ENCODE measurements at regions not wholly inside any gene's neighbourhood (a gene's known extent, or its start where the extent isn't known, plus 50 kb on each side); places are given as distances from the start of the nearest gene placed in this dataset.
"Not testable (repeated sequence)": the region's sequence is repeated elsewhere in the genome, so short reads cannot be mapped to it uniquely, and the experiment has no call there.

GRCh38 chrX:39050427-39050826, 249.2 kb downstream of the MID1IP1 start:
- DNase-seq, result no peak

- no peak for DNase-seq
Observed at GRCh38 chrX:39052751-39053150, 251.5 kb downstream of the MID1IP1 start.

GRCh38 chrX:39058724-39059123, 257.5 kb downstream of the MID1IP1 start:
- DNase-seq, result no peak

DNA sequence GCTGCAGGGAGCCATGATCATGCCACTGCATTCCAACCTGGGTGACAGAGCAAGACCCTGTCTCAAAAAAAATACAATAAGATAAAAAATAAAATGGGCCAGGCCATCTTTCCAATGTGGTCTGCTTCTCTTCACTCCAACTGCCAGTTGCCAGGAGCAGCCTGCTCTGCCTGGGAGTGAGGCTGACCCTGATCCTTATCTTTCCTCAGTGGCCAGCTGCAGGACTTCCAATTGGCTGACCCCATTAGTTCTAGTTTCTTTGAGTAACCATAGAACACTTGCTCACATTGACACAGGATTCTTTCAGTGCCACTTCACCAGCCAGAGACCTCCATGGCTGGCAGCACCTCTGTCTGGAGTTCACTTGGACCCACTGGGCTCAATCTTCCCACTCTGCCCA, 258.6 kb downstream of the MID1IP1 start:
- DNase-seq, result no peak

- DNase-seq, result no peak
Observed at GRCh38 chrX:39063037-39063436, 261.8 kb downstream of the MID1IP1 start.

GRCh38 chrX:39063702-39064101, 262.4 kb downstream of the MID1IP1 start:
- no peak for DNase-seq

DNA sequence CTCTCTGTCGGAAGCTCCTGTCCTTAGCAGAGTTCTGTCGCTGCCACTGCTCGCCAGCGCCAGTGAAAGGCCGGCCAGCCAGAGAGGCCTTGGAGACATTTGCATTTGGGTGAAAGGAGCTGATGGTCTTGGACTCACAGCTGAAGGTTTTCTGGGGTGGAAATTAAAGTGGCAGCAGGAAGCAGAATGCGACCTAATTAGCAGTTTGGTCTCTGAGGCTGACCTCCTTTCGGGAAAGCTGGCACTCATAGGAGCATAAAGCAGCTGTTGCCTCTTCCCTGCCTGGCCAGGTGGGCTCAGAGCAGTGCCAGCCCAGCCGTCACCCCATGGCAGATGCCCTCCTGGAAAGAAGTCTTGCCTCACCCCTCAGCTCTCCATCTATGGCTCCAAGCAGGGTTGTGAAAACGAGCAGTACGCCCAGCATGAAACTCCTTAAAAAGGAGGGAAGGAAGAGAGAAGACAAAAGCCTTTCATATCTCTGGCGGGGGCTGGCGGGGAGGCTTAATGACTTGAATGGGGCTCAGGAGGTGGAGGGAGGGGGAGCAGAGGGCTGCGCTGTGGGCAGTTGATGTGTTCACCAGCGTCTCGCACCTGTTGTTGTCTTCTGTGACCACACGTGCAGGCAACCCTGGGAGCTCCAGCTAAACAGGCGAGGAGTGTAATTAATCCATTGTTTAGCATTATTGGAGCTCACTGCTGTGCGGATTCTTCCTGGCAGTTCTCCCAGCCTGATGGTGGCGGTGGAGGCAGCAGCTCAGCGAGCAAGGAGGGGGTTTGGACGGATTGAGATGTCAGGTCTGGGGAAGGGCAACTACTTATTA, 264.0 kb downstream of the MID1IP1 start:
- peak; percentile 56 for DNase-seq

DNA sequence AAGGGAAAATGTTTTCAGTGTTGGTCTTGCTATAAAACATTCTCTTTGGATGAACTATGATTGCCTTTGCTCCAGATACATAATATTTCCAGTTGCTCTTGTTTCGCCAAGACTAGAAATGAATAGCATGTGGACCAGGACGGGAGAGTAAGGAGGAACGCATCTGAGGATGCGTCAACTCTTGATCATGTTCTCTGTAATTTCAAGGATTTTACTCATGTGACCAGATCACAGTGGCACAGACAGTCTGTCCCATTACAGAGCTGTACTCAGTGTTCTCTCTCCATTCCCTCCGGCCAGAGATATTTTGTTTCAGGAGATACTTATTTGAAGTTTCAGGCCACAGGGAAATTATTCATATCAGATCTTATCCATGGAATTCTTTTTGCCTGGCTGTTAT, 266.6 kb downstream of the MID1IP1 start:
- DNase-seq, result no peak

DNA sequence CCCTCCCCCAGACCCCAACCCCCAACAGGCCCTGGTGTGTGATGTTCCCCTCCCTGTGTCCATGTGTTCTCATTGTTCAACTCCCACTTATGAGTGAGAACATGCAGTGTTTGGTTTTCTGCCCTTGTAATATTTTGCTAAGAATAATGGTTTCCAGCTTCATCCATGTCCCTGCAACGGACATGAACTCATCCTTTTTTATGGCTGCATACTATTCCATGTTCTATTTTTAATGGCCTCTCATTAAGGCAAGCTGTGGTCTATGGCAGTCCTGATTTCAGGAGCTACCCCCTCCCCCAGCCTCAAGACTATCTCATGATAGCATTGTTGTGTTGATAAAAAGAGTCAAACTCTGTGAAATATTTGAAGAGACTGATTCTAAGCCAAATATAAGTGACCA, 267.4 kb downstream of the MID1IP1 start:
- DNase-seq, result not testable (repeated sequence)

DNA sequence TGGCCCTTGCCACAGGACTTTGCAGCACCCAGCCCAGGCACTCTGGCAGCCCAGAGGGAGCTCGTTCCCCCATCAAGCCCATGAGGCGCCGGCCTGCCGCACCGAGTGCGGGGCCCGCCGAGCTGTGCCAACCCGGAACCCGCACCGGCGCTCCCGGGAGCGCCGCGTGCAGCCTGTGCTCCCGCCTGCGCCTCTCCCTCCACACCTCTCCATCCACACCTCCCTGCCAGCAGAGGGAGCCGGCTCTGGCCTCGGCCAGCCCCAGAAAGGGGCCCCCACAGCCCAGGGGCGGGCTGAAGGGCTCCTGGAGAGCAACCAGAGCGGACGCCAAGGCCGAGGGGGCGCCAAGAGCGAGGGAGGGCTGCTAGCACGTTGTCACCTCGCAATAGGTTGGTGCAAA, 268.8 kb downstream of the MID1IP1 start:
- no peak for DNase-seq

DNA sequence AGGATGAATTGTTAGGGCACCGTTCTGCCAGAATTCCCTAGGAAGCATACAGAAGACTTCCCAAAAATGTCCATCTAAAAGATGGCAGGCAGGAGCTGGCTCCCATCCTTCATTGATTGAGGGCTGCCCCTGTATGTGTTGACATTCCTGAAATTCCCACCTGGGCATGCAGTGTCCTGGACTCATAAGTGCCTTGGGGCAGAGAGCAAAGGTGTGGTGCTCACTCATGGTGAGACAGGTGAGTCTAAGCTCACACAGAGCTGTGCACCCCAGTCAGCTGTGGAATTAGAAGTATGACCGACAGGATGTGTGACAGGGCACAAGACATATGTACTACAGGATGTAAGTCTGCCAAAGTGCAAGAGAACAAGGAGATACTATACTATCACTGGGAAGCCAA, 271.9 kb downstream of the MID1IP1 start:
- no peak for DNase-seq

- no peak for DNase-seq
Observed at GRCh38 chrX:39096599-39096998, 295.3 kb downstream of the MID1IP1 start.

DNA sequence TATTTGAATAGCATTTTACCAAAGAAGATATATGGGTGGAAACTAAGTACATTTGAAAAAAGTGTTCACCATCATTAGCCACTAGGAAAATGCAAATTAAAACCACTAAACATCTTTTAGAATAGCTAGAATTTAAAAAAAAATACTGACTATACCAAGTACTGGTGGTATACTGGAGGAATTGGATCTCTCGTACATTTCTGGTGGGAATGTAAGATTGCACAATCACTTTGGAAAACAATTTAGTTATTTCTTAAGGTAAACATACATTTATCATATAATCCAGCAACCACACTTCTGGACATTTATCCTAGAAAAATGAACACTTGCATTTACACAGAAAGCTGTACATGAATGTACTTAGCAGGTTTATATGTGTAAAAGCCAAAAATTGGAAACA, 303.5 kb downstream of the MID1IP1 start:
- DNase-seq, result no peak

- no peak for DNase-seq
Observed at GRCh38 chrX:39112143-39112542, 310.9 kb downstream of the MID1IP1 start.

DNA sequence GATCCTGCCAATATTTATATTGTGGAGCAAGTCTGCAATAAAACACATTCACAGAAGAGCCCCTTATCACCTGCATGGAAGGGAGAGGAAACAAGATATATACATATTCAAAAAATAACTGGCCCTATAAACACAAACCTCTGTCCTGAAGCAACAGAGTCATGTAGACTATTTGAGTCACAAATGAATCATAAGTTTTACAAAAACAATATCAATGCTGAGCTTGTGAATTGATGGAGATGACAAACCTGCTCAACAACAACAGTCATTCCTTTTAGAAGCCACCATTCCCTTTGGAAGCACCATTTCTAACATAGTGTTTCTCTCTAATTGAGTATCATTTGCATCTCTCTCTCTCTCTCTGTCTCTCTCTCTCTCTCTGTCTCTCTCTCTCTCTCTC, 313.9 kb downstream of the MID1IP1 start:
- DNase-seq, result no peak

- DNase-seq, result no peak
Observed at GRCh38 chrX:39117101-39117500, 315.8 kb downstream of the MID1IP1 start.

DNA sequence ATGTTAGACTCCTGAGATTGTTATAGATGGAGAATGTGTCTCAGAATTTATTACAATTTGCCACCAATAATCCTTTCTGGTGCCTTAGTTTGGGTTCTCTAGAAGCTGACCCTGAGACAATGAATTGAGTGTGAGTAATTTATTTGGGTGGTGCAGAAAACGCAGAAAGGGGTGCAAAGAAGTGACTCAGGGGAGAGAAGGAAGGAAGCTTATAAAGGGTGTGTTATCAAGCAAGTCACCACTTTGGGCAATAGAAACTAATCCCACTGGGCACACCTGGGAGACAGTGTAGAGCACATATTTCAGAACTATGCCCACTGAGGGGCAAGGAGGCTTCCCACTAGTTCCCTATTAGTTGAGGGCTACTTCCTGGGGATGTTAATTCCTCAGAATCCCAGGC, 320.6 kb downstream of the MID1IP1 start:
- no peak for DNase-seq

GRCh38 chrX:39125834-39126233, 324.6 kb downstream of the MID1IP1 start:
- no peak for DNase-seq

- DNase-seq, result no peak
Observed at GRCh38 chrX:39133971-39134370, 332.7 kb downstream of the MID1IP1 start.

DNA sequence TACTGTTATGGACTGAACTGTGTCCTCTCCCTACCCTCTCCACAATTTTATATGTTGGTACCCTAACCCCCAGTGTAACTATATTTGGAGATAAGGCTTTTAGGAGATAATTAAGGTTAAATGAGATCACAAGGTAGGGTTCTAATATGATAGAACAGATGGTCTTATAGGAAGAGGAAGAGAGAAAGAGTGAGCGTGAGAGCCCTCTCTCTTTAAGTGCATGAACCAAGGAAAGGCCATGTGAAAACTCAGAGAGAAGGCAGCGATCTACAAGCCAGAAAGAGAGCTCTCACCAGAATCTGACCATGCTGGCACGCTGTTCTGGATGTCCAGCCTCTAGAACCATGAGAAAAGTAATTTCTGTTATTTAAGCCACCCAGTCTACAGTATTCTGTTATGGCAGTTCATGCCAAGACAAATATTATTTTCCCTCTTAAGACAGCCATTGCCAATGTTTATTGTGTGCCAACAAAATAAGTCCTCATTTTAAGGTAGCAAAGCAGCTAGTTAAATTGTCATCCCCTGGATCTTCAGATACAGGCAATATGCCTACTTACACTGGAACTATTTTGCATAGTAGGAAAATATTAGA, 336.2 kb downstream of the MID1IP1 start:
- DNase-seq, result no peak

DNA sequence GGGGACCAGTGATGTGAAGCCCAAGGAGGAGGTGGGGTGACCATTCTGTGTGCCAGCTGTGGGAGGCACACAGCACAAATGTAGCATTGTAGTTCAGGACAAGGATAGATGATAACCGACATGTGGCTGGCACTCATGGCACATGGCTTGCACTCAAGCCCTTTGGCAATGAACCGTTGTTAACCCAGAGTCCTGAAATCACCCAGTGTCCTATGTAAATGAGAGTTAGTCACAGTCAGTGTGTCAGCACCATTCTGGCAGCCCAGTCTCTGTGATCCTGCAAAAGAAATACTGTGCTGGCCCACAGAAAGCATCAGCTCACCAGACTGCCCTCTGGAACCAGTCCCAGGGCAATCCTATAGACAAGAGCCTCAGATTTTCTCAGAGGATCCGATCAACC, 339.3 kb downstream of the MID1IP1 start:
- no peak for DNase-seq

DNA sequence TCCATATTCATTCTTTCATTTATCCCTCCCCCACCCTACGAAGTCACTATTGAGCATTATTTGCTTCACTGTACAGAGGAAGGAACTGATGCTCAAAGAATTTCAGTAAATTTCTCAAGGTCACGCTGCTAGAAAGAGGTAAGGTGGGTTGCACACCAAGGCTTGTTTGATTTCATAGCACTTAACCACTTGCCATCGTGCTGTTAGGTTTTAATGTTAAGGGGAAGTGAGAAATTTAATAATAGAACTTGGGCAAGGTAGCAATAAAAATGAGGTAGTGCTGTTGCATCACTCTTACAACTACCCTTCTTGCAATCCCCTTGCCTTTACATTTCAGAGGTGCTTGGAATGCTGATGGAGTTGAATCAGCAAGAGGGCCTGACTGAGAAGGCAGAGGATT, 343.1 kb downstream of the MID1IP1 start:
- DNase-seq, result peak; percentile 6

GRCh38 chrX:39144956-39145355, 343.7 kb downstream of the MID1IP1 start:
- peak; percentile 45 for DNase-seq

DNA sequence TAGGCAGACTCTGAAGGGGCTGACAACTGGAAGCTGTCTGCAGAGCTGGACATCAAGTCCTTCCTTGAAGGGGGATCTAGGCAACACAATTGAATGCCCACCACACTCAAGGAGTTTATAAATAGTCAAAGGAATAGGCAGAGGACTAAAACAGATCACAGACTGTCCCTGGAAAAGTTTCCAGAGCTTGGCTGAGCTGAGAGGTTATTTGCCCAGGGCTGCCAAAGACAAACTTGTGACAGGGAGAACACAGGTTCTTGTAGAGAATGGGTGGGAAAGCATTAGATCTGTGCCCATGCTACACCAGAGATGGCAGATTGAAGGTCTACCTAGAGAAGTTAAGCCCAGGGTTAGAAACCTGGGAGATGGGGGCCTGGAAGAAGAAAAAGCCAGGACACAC, 344.6 kb downstream of the MID1IP1 start:
- DNase-seq, result no peak

DNA sequence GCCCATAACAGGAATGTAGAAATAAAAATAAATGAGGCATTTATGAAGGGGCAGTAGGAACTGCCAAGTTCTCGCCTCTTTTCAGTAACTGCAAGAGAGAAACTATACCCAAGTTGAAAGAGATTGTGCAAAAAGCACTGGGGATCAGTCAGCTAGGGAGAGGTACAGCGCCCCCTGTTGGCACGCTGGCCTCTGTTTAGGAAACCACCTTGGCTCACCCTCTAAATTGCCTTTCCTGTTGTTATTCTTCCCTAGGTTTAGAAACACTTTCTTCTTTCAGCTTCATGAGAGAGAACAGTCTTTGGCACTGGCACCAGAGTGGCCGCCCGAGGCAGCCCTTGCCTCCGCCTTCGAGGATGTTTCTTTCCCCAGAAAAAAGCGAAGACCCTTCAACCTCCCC, 348.5 kb downstream of the MID1IP1 start:
- DNase-seq, result peak; percentile 79
